ENCODE measurements at regions not wholly inside any gene's neighbourhood (a gene's known extent, or its start where the extent isn't known, plus 50 kb on each side); places are given as distances from the start of the nearest gene placed in this dataset.

DNA sequence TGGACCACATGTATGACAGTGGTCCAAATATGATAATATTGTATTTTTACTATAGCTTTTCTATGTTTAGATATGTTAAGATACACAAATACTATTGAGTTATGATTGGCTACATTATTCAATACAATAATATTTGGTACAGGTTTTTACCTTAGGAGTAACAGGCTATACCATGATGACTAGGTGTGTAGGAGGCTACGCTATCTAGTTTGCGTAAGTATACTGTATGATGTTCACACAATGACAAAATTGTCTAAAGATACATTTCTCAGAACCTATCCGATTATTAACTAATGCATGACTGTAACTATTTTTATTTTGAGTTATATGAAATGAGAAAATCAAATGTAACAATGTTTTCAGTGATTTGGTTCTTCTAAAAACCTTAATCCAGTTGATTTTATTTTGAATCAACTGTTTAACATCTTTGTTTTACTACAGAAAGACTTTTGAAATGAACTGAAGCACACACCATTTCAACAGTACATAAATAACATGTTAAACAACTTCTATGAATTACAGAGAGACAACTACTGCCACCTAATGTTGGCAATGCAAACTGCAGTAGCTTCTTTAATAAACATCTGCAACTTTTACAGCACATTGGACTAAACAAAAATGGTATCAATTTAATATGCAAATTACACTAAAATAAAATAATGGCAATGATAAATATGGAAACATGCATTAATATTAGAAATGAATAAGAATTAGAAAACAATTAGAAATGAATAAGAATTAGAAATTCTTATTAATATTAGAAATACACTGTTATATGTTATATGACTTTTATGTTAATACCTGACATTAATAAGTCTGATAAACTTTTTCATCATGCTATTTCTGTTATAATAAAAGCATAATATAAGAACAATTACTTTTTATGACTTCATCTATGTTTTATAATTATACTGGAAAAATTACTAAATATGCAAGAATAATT, 255.7 kb downstream of the MBNL1 start:
- DNase-seq (ENCODE audit: low read depth): peak; percentile 69
- no peak overlapping the region for H3K4me3 ChIP-seq (ENCODE audit: low read depth, low read length)
- no peak for TF ChIP-seq POLR2A (IDR thresholded peaks at IDR 0.05; ENCODE audit: extremely low read depth, insufficient read length)
- TF ChIP-seq, protein P1, sequence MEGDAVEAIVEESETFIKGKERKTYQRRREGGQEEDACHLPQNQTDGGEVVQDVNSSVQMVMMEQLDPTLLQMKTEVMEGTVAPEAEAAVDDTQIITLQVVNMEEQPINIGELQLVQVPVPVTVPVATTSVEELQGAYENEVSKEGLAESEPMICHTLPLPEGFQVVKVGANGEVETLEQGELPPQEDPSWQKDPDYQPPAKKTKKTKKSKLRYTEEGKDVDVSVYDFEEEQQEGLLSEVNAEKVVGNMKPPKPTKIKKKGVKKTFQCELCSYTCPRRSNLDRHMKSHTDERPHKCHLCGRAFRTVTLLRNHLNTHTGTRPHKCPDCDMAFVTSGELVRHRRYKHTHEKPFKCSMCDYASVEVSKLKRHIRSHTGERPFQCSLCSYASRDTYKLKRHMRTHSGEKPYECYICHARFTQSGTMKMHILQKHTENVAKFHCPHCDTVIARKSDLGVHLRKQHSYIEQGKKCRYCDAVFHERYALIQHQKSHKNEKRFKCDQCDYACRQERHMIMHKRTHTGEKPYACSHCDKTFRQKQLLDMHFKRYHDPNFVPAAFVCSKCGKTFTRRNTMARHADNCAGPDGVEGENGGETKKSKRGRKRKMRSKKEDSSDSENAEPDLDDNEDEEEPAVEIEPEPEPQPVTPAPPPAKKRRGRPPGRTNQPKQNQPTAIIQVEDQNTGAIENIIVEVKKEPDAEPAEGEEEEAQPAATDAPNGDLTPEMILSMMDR (IDR thresholded peaks at IDR 0.05; ENCODE audit: low read depth, low read length): peak; percentile 59
- no peak for TF ChIP-seq MAX (IDR thresholded peaks at IDR 0.05; ENCODE audit: low read depth, low read length)

DNA sequence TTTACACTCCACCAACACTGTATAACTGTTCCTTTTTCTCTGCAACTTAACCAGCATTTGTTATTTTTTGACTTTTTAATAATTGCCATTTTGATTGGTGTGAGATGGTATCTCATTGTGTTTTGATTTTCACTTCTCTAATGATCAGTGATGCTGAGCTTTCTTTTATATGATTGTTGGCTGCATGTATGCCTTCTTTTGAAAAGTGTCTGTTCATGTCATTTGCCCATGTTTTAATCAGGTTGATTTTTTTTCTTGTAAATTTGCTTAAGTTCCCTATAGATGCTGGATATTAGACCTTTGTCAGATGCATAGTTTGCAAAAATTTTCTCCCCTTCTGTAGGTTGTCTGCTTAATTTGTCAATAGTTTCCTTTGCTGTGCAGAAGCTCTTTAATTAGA, 263.0 kb downstream of the MBNL1 start:
- TF ChIP-seq, protein P1 (IDR thresholded peaks at IDR 0.05; ENCODE audit: low read depth, low read length): no peak
- TF ChIP-seq MAX (IDR thresholded peaks at IDR 0.05; ENCODE audit: low read depth, low read length) (no peak), MYC (IDR thresholded peaks at IDR 0.05; ENCODE audit: low read depth, low read length) (no peak)
- DNase-seq (ENCODE audit: low read depth): no peak

GRCh38 chr3:152538518-152538917, 269.8 kb downstream of the MBNL1 start:
- no peak overlapping the region for H3K4me3 ChIP-seq (ENCODE audit: low read depth, low read length)
- TF ChIP-seq, protein P1 (IDR thresholded peaks at IDR 0.05; ENCODE audit: low read depth, low read length): no peak
- TF ChIP-seq MAX (IDR thresholded peaks at IDR 0.05; ENCODE audit: low read depth, low read length): no peak
- TF ChIP-seq MYC (IDR thresholded peaks at IDR 0.05; ENCODE audit: low read depth, low read length): no peak
- no peak for TF ChIP-seq POLR2A (IDR thresholded peaks at IDR 0.05; ENCODE audit: extremely low read depth, insufficient read length)
- DNase-seq (ENCODE audit: low read depth): no peak

More for the DNA sequence above, 263.0 kb downstream of the MBNL1 start:
- H3K4me3 ChIP-seq (ENCODE audit: low read depth, low read length): no peak overlapping the region

GRCh38 chr3:152539191-152539764, 270.5 kb downstream of the MBNL1 start:
- peak; percentile 28 for DNase-seq (ENCODE audit: low read depth)

DNA sequence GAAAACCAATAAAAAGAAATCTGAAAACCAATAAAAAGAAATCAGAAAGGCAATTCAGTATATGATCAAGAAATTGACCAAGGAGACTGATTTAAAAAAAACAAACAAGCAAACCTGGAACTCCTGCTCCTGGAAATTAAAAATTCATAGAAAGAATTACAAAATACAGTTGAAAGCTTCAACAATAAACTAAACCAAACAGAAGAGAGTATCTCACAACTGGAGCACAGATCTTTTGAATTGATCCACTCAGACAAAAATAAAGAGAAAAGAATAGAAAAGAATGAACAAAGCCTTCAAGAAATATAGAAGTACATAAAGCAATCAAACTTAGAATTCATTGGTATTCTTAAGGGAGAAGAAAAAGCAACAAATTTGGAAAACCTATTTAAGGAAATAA, 271.4 kb downstream of the MBNL1 start:
- no peak for DNase-seq (ENCODE audit: low read depth)
- no peak overlapping the region for H3K4me3 ChIP-seq (ENCODE audit: low read depth, low read length)
- TF ChIP-seq POLR2A (IDR thresholded peaks at IDR 0.05; ENCODE audit: extremely low read depth, insufficient read length) (no peak), MAX (IDR thresholded peaks at IDR 0.05; ENCODE audit: low read depth, low read length) (no peak), MYC (IDR thresholded peaks at IDR 0.05; ENCODE audit: low read depth, low read length) (no peak)
- TF ChIP-seq, protein P1 (IDR thresholded peaks at IDR 0.05; ENCODE audit: low read depth, low read length): no peak

More at GRCh38 chr3:152539191-152539764, 270.5 kb downstream of the MBNL1 start:
- no peak for TF ChIP-seq POLR2A (IDR thresholded peaks at IDR 0.05; ENCODE audit: extremely low read depth, insufficient read length)
- TF ChIP-seq, protein P1 (IDR thresholded peaks at IDR 0.05; ENCODE audit: low read depth, low read length): peak; percentile 18
- no peak overlapping the region for H3K4me3 ChIP-seq (ENCODE audit: low read depth, low read length)

All from NB4 (cell line).